Neuron (in vitro differentiated cells): ENCODE measurements at regions not wholly inside any gene's neighbourhood (a gene's known extent, or its start where the extent isn't known, plus 50 kb on each side); places are given as distances from the start of the nearest gene placed in this dataset.

Experiments used
- H2AFZ ChIP-seq: one replicate; pipeline ENCODE4 v1.6.1; 2013; ENCODE audit warnings: low read depth, mild to moderate bottlenecking, inconsistent platforms, low read length, moderate library complexity
- H3K27me3 ChIP-seq: one replicate; pipeline ENCODE4 v1.6.1; 2013; ENCODE audit warnings: low read length; ENCODE audit not compliant: insufficient read depth
- H3K36me3 ChIP-seq: one replicate; pipeline ENCODE4 v1.6.1; 2013; ENCODE audit warnings: low read length; ENCODE audit not compliant: insufficient read depth
- H3K4me1 ChIP-seq: one replicate; pipeline ENCODE4 v1.6.1; 2013; ENCODE audit warnings: low read length; ENCODE audit not compliant: insufficient read depth
- H3K4me3 ChIP-seq: 2 replicates; pipeline ENCODE4 v1.5.1; 2013; ENCODE audit warnings: mild to moderate bottlenecking, low read length, moderate library complexity
- H3K9me3 ChIP-seq: one replicate; pipeline ENCODE4 v1.6.1; 2013; ENCODE audit warnings: low read length

DNA sequence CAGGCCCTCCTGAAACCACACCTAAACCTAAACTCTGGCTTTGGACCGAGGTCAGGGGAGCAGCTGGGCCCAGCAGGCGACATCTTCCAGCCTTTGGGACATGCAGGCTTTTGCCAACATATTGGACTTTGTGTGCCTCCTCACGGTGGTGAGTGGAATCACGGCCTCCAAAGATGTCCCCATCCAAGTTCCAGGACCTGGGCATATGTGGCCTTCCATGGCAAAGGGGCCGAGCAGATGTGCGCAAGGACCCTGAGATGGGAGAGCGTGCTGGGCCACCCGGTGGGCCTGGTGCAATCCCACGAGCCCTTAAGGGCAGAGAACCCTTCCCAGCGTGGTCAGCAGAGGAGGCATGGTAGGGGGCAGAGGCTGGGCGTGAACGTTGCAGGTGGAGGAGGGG is 160.8 kb upstream of the C1orf174 start:
- Histone ChIP-seq H3K9me3 (no peaks in the 10 kb centered on the region), H3K4me1 (no peaks in the 10 kb centered on the region), H3K4me3 (no peak overlapping the region), H3K27me3 (no peaks in the 10 kb centered on the region), H3K36me3 (no peaks in the 10 kb centered on the region), H2AFZ (no peak overlapping the region)

DNA sequence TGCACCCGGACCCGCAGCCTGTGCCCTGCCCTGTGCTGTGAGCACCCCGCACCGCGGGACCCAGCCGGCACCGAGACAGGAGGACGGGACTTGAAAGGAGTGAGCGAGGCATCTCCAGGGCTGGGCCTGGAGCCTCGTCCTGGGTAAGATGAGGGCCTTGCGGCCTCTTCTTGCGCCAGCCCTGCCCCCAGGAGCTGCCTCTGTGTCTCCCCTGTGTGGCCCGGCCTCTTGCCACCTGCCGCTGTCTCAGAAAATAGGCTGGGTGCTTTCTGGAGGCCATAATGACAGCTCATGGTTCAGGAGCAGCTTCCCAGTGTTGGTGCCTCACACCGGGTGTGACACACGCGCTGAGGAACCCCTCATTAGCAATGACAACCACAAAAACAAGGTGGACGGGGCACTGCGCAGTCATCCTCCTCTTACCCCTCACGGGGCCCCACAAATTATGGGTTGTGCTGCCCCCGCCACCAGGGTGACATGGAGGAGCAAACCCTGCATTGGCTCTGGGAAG is 161.5 kb upstream of the C1orf174 start:
- Histone ChIP-seq H3K4me3 (no peak overlapping the region), H2AFZ (no peak overlapping the region), H3K27me3 (no peaks in the 10 kb centered on the region), H3K9me3 (peaks cover 2% of the 10 kb centered on the region), H3K4me1 (no peaks in the 10 kb centered on the region), H3K36me3 (no peaks in the 10 kb centered on the region)

DNA sequence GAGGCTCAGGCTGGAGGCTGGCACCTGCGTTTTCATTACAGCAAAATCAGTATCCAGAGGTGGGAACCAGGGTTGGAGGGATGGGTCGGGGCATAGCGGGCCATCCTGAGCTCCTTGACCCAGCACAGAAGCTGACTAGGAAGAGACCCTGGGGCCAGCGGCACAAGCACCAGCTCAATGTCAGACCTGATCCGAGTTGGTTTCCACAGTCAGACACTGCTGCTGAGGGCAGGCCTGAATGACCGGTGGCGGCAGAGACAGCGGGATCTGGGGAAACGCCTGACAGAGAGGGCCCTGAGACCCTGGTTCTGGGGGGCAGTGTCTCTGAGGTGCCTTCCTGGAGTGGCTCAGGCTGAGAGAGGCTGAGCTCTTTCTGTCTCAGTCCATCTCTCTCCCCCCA is 162.0 kb upstream of the C1orf174 start:
- H2AFZ ChIP-seq = no peak overlapping the region
- H3K4me3 ChIP-seq = no peak overlapping the region

DNA sequence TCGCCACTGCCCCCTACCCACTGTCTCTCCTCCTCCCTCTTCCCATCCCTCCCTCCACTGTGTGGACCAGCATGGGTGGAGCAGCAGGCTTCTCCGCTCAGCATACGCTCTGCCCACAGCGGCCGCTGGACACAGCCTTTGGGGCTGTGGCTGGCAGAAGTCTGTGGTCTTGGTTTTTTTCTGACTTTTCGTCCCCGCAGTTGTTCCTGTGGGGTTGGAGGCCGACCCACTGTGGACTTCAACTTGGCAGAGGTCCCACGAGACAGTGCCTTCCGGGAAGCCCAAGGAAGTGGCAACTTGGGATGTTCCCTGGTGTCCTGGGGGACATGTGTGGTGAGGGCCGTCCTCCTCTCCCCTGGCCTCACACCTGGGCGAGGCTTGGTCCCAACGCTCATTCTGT is 162.5 kb upstream of the C1orf174 start:
- peaks cover 2% of the 10 kb centered on the region for H3K9me3 ChIP-seq
- H3K36me3 ChIP-seq = no peaks in the 10 kb centered on the region
- no peak overlapping the region for H2AFZ ChIP-seq
- H3K4me3 ChIP-seq = no peak overlapping the region
- no peaks in the 10 kb centered on the region for H3K4me1 ChIP-seq
- H3K27me3 ChIP-seq = no peaks in the 10 kb centered on the region

More for the DNA sequence above, 162.0 kb upstream of the C1orf174 start:
- Histone ChIP-seq H3K9me3 (peaks cover 2% of the 10 kb centered on the region), H3K4me1 (no peaks in the 10 kb centered on the region), H3K27me3 (no peaks in the 10 kb centered on the region), H3K36me3 (no peaks in the 10 kb centered on the region)

DNA sequence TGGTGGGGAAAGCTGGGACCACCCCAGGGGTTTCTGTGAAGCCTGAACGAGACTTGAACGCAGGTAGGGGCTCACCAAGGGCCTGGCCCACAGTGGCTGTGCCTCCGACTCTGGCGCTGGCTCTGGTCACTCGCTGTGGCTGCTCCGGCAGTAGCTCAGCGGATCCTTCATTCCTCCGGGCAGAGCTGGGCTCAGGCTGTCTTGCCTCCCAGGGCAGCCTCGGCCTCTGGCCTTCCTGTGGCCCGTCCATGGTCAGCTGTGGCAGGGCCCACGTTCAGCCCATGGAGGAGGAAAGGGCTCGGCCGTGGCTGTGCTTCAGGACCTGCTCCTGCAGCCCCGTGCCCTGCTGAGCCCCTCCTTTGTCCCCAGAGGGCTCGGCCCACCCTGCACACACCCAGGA is 162.9 kb upstream of the C1orf174 start:
- Histone ChIP-seq H3K36me3 (no peaks in the 10 kb centered on the region), H3K4me1 (no peaks in the 10 kb centered on the region), H3K9me3 (peaks cover 2% of the 10 kb centered on the region), H2AFZ (no peak overlapping the region), H3K27me3 (no peaks in the 10 kb centered on the region), H3K4me3 (no peak overlapping the region)

DNA sequence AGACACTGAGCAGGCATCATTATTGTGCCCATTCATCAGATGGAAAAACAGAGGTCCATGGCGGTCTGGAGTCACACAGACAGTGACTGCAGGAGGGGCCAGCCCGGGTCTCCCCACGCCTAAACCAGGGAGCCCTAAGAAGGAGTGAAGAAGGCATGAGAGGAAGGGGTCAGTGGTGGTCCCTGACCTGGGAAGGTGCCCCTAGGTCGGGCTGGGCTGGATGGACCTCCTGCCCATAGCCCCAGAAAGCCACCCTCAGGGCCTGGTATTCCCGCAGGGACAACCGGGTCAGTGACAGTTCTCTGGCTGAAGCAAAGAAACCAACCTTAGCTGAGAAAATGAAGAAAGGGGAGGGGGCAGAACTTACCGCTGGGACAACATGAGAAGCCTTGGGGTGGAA is 163.4 kb upstream of the C1orf174 start:
- no peak overlapping the region for H2AFZ ChIP-seq
- H3K4me3 ChIP-seq = no peak overlapping the region
- H3K9me3 ChIP-seq = peaks cover 2% of the 10 kb centered on the region
- no peaks in the 10 kb centered on the region for H3K36me3 ChIP-seq
- H3K27me3 ChIP-seq = no peaks in the 10 kb centered on the region
- H3K4me1 ChIP-seq = no peaks in the 10 kb centered on the region

DNA sequence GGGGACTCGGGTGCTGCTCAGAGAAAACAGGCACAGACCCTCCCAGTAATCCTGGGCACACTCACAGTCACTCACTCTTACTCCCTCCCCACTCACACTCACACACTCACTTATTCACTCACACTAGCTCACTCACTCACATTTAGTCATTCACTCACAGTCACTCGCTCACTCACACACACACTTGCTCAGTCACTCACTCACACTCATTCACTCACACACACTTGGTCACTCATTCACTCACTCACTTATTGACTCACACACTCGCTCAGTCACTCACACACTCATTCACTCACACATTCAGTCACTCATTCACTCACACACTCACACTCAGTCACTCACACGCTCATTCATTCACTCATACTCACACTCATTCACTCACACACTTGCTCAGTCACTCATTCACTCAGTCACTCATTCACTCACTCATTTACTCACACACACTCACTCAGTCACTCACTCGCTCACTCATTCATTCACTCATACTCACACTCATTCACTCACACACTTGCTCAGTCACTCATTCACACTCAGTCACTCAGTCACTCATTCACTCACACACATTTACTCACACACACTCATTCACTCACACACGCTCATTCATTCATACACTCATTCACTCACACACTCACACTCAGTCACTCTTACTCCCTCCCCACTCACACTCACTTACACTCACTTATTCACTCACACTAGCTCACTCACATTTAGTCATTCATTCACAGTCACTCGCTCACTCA is 164.2 kb upstream of the C1orf174 start:
- Histone ChIP-seq H2AFZ (no peak overlapping the region), H3K4me1 (no peaks in the 10 kb centered on the region), H3K4me3 (no peak overlapping the region), H3K9me3 (peaks cover 2% of the 10 kb centered on the region), H3K36me3 (no peaks in the 10 kb centered on the region), H3K27me3 (no peaks in the 10 kb centered on the region)

DNA sequence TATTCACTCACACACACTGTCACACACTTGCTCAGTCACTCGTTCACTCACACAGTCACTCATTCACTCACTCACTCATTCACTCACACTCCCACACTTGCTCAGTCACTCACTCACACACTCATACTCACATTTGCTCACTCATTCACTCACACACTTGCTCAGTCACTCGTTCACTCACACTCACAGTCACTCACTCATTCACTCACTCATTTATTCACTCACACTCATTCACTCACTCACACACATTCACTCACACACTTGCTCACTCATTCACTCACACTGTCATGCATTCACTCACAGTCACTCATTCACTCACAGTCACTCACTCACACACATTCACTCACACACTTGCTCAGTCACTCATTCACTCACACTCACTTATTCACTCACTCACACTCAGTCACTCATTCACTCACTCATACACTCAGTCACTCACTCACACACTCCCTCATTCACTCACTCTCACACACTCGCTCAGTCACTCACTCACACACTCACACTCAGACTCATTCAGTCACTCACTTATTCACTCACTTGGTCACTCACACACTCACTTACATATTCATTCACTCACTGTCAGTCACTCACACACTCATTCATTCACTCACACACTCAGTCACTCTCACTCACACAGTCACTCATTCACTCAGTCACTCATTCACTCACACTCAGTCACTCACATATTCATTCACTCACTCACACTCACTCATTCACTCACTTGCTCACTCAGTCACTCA is 167.0 kb upstream of the C1orf174 start:
- peaks cover 2% of the 10 kb centered on the region for H3K9me3 ChIP-seq
- H2AFZ ChIP-seq = no peak overlapping the region
- no peaks in the 10 kb centered on the region for H3K36me3 ChIP-seq
- H3K4me3 ChIP-seq = no peak overlapping the region
- H3K4me1 ChIP-seq = no peaks in the 10 kb centered on the region
- no peaks in the 10 kb centered on the region for H3K27me3 ChIP-seq

DNA sequence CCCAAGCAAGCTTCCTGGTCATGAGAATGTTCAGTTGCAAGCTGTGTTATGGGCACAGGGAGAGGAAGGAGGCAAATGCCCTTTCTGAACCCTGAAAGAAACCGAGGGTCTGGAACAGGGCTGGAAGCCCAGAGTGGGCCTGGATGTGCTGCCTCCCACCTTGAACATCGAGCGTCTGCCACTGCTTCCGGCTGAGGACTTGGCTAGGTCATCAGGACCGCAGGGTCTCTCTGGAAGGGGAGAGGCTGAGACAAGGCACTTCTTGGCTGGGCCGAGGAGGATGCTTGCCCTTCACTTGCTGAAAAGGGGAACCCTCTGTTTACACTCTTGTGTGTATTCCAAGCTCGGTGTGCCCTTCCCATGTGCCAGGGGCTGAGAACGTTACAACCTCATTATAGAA is 168.0 kb upstream of the C1orf174 start:
- H2AFZ ChIP-seq = no peak overlapping the region
- H3K36me3 ChIP-seq = no peaks in the 10 kb centered on the region
- peaks cover 2% of the 10 kb centered on the region for H3K9me3 ChIP-seq
- peaks cover 4% of the 10 kb centered on the region for H3K27me3 ChIP-seq
- no peak overlapping the region for H3K4me3 ChIP-seq
- no peaks in the 10 kb centered on the region for H3K4me1 ChIP-seq

DNA sequence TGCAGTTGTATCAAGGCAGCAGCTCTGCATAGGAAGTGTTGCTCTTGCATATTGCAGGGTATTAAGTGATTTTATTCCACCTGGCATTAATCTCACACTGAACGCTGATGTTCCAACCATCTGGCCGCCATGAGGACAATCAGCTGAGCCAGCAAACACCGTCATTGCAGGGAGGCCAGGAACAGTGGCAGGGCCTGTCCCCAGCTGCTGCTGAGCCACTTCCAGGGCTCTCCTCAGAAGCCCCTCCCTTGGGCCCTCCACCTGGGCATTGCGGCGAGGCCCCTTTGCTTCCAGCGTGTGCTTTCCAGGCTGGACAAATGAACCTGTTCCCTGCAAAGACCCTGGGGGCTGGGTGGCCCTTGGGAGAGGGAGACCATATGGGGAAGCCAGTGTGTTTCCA is 171.6 kb upstream of the C1orf174 start:
- H3K4me3 ChIP-seq = no peak overlapping the region
- H3K9me3 ChIP-seq = no peaks in the 10 kb centered on the region
- H3K4me1 ChIP-seq = no peaks in the 10 kb centered on the region
- H3K36me3 ChIP-seq = no peaks in the 10 kb centered on the region
- H3K27me3 ChIP-seq = peaks cover 6% of the 10 kb centered on the region
- no peak overlapping the region for H2AFZ ChIP-seq

DNA sequence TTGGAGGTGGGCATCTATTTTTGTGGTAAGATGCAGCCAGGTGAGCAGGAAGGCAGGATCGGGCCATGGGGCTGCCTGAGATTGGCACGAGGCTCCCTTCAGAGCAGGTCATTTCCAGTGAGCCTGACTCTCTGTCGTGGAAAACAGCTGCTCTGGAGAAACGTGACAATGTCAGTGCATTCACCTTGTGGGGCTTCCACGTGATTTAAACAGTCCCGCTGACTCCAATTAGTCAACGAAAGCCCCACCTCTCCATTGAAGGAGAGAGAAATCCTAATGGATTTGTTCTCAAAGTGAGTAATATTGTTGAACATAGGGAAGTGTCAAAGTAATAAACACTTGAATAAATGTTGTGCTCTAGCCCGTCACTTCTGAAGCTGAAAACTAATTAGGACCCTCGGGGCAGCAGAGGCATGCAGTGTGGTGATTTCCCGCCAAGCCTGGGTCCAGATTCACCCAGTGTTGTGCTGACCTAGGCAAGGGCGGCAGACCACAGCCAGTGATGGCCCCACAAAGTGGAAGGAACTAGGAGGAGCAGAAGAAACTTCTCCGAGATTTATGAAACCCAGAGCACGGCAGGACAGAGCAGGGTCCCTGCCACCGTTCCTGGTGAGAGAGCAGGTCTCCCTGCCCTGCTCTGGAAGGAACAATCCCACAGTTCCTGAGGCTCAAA is 172.5 kb upstream of the C1orf174 start:
- H3K4me1 ChIP-seq = no peaks in the 10 kb centered on the region
- no peaks in the 10 kb centered on the region for H3K36me3 ChIP-seq
- no peak overlapping the region for H2AFZ ChIP-seq
- H3K27me3 ChIP-seq = peaks cover 6% of the 10 kb centered on the region
- H3K9me3 ChIP-seq = no peaks in the 10 kb centered on the region
- H3K4me3 ChIP-seq = no peak overlapping the region

DNA sequence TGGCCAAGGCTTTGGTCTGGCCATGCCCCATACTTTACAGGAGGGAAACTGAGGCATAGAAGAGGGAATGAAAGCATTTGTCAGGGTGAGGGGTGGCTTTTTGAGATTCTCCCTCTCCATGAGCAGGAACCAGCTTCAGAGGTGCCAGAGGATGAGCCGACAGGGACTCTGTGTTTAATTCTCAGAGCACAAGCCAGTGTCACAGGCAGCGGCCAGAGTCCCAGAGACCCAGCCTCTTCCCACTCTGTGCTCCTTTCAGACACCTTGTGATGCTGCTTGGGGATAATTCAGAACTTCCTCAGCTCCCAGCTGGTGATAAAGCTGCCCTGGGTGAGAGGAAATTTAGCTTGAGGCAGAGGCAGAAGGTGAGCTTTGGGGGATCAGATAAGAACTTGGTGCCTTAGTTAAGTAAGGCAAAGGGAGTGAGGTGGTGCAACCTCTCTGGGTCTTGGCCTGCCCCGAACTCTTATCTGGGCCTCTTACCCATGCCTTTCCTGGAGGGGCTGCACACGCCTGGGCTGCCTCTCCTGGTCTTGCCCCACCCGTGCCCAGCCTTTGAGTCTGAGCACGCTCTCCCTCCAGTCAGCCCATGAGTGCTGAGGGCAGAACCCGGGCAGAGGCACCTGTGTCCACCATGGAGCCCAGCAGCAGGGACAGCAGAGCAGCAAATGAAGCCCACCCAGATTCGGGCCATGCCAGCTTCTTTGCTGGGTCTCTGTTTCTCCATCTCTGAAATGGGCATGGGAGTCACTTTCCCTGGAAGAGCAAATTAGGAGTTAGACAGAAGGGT is 175.6 kb upstream of the C1orf174 start:
- no peaks in the 10 kb centered on the region for H3K36me3 ChIP-seq
- H3K9me3 ChIP-seq = no peaks in the 10 kb centered on the region
- H2AFZ ChIP-seq = no peak overlapping the region
- H3K4me3 ChIP-seq = no peak overlapping the region
- H3K27me3 ChIP-seq = peaks cover 6% of the 10 kb centered on the region
- no peaks in the 10 kb centered on the region for H3K4me1 ChIP-seq
